ENCODE measurements at regions not wholly inside any gene's neighbourhood (a gene's known extent, or its start where the extent isn't known, plus 50 kb on each side); places are given as distances from the start of the nearest gene placed in this dataset.

- TF ChIP-seq USF1 (IDR thresholded peaks at IDR 0.05), result no peak
- TF ChIP-seq EGR1 (IDR thresholded peaks at IDR 0.05), result no peak
- TF ChIP-seq CREB1 (IDR thresholded peaks at IDR 0.05; ENCODE audit: low read depth), result no peak
- no peak for TF ChIP-seq CEBPB (IDR thresholded peaks at IDR 0.05)
- TF ChIP-seq TEAD4 (IDR thresholded peaks at IDR 0.05), result no peak
- no peak for TF ChIP-seq EP300 (IDR thresholded peaks at IDR 0.05; ENCODE audit: borderline replicate concordance)
- TF ChIP-seq YY1 (IDR thresholded peaks at IDR 0.05; ENCODE audit: low read depth), result no peak
- TF ChIP-seq ZBTB7A (IDR thresholded peaks at IDR 0.05; ENCODE audit: low read depth), result no peak
- TF ChIP-seq, protein P1, sequence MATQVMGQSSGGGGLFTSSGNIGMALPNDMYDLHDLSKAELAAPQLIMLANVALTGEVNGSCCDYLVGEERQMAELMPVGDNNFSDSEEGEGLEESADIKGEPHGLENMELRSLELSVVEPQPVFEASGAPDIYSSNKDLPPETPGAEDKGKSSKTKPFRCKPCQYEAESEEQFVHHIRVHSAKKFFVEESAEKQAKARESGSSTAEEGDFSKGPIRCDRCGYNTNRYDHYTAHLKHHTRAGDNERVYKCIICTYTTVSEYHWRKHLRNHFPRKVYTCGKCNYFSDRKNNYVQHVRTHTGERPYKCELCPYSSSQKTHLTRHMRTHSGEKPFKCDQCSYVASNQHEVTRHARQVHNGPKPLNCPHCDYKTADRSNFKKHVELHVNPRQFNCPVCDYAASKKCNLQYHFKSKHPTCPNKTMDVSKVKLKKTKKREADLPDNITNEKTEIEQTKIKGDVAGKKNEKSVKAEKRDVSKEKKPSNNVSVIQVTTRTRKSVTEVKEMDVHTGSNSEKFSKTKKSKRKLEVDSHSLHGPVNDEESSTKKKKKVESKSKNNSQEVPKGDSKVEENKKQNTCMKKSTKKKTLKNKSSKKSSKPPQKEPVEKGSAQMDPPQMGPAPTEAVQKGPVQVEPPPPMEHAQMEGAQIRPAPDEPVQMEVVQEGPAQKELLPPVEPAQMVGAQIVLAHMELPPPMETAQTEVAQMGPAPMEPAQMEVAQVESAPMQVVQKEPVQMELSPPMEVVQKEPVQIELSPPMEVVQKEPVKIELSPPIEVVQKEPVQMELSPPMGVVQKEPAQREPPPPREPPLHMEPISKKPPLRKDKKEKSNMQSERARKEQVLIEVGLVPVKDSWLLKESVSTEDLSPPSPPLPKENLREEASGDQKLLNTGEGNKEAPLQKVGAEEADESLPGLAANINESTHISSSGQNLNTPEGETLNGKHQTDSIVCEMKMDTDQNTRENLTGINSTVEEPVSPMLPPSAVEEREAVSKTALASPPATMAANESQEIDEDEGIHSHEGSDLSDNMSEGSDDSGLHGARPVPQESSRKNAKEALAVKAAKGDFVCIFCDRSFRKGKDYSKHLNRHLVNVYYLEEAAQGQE (IDR thresholded peaks at IDR 0.05; ENCODE audit: low read depth), result no peak
Measured at GRCh38 chr10:4306871-4307270, 519.1 kb upstream of the AKR1E2 start.

GRCh38 chr10:4303045-4303444 is 518.0 kb upstream of the KLF6 start:
- TF ChIP-seq CREB1 (IDR thresholded peaks at IDR 0.05; ENCODE audit: low read depth) (no peak), EP300 (IDR thresholded peaks at IDR 0.05; ENCODE audit: borderline replicate concordance) (no peak), TAF1 (IDR thresholded peaks at IDR 0.05; ENCODE audit: low read depth) (no peak), YY1 (IDR thresholded peaks at IDR 0.05; ENCODE audit: low read depth) (no peak), TCF12 (IDR thresholded peaks at IDR 0.05; ENCODE audit: low read depth) (no peak), ZBTB7A (IDR thresholded peaks at IDR 0.05; ENCODE audit: low read depth) (no peak), CEBPB (IDR thresholded peaks at IDR 0.05) (no peak), RAD21 (IDR thresholded peaks at IDR 0.05; ENCODE audit: low read depth) (no peak), NFIC (IDR thresholded peaks at IDR 0.05) (no peak)
- TF ChIP-seq, protein P1 (IDR thresholded peaks at IDR 0.05; ENCODE audit: low read depth), result no peak

GRCh38 chr10:4301291-4302045 is 516.5 kb upstream of the KLF6 start:
- TF ChIP-seq, protein P1 (IDR thresholded peaks at IDR 0.05; ENCODE audit: low read depth), result no peak
- TF ChIP-seq YY1 (IDR thresholded peaks at IDR 0.05; ENCODE audit: low read depth), result no peak
- no peak for TF ChIP-seq MAX (IDR thresholded peaks at IDR 0.05)
- no peak for TF ChIP-seq USF1 (IDR thresholded peaks at IDR 0.05)
- no peak for TF ChIP-seq EGR1 (IDR thresholded peaks at IDR 0.05)
- no peak for TF ChIP-seq CEBPB (IDR thresholded peaks at IDR 0.05)
- no peak for TF ChIP-seq NFIC (IDR thresholded peaks at IDR 0.05)
- TF ChIP-seq TCF12 (IDR thresholded peaks at IDR 0.05; ENCODE audit: low read depth), result no peak
- TF ChIP-seq FOXM1 (IDR thresholded peaks at IDR 0.05; ENCODE audit: borderline replicate concordance, low read depth), result no peak
- no peak for TF ChIP-seq EP300 (IDR thresholded peaks at IDR 0.05; ENCODE audit: borderline replicate concordance)
- TF ChIP-seq ZBTB7A (IDR thresholded peaks at IDR 0.05; ENCODE audit: low read depth), result no peak
- no peak for TF ChIP-seq TAF1 (IDR thresholded peaks at IDR 0.05; ENCODE audit: low read depth)
- no peak for TF ChIP-seq RAD21 (IDR thresholded peaks at IDR 0.05; ENCODE audit: low read depth)
- TF ChIP-seq CREB1 (IDR thresholded peaks at IDR 0.05; ENCODE audit: low read depth), result no peak
- TF ChIP-seq TEAD4 (IDR thresholded peaks at IDR 0.05), result no peak

- TF ChIP-seq EP300 (IDR thresholded peaks at IDR 0.05; ENCODE audit: borderline replicate concordance) (no peak), YY1 (IDR thresholded peaks at IDR 0.05; ENCODE audit: low read depth) (no peak), RAD21 (IDR thresholded peaks at IDR 0.05; ENCODE audit: low read depth) (no peak), TEAD4 (IDR thresholded peaks at IDR 0.05) (no peak), FOXM1 (IDR thresholded peaks at IDR 0.05; ENCODE audit: borderline replicate concordance, low read depth) (no peak), CEBPB (IDR thresholded peaks at IDR 0.05) (no peak), TAF1 (IDR thresholded peaks at IDR 0.05; ENCODE audit: low read depth) (no peak), CREB1 (IDR thresholded peaks at IDR 0.05; ENCODE audit: low read depth) (no peak), EGR1 (IDR thresholded peaks at IDR 0.05) (no peak), MAX (IDR thresholded peaks at IDR 0.05) (no peak), TCF12 (IDR thresholded peaks at IDR 0.05; ENCODE audit: low read depth) (no peak), NFIC (IDR thresholded peaks at IDR 0.05) (no peak), USF1 (IDR thresholded peaks at IDR 0.05) (no peak), ZBTB7A (IDR thresholded peaks at IDR 0.05; ENCODE audit: low read depth) (no peak)
- TF ChIP-seq, protein P1 (IDR thresholded peaks at IDR 0.05; ENCODE audit: low read depth), result no peak
Measured at GRCh38 chr10:4296161-4296560, 511.2 kb upstream of the KLF6 start.

All from Ishikawa (cell line).